Spleen (tissue), 7 donors: ENCODE measurements at regions not wholly inside any gene's neighbourhood (a gene's known extent, or its start where the extent isn't known, plus 50 kb on each side); places are given as distances from the start of the nearest gene placed in this dataset.

Experiments
- POLR2A ChIP-seq, 3 donors: fragments of 450-650 bp; IDR thresholded peaks; one replicate each; pipeline ENCODE4 v1.5.1; 2017; ENCODE audit warnings: antibody characterized with exemption in 3 of 3, mild to moderate bottlenecking in 1 of 3
- POLR2AphosphoS5 ChIP-seq, 3 donors: sonication (generic); formaldehyde crosslinking; IDR thresholded peaks; one replicate each; pipeline ENCODE4 v1.5.1; 2017; ENCODE audit warnings: antibody characterized with exemption in 3 of 3
- TF ChIP-seq, protein P1 (sequence below), 11 experiments: fragments of 200-600 bp in 7 of 11; fragments of 450-650 bp in 4 of 11; sonication (generic) in 4 of 11; IDR thresholded peaks in 8 of 11; conservative IDR thresholded peaks in 3 of 11; 1 replicate in 7 of 11; 2 replicates in 4 of 11; pipeline versions ENCODE4 v1.4.0 to v1.8.0; 2016 to 2021; ENCODE audit warnings: antibody characterized with exemption in 11 of 11, inconsistent platforms in 4 of 11, mild to moderate bottlenecking in 1 of 11
- donor health status: DM: no; HTN: no; CAD: no; lungs with moderate emphysema.
- donor health status: DM: no; HTN: no; CAD: no.
- donor health status: DM: no; HTN: no; CAD: no.

GRCh38 chr14:51448831-51449670, 202.7 kb upstream of the FRMD6 start:
- TF ChIP-seq, protein P1, sequence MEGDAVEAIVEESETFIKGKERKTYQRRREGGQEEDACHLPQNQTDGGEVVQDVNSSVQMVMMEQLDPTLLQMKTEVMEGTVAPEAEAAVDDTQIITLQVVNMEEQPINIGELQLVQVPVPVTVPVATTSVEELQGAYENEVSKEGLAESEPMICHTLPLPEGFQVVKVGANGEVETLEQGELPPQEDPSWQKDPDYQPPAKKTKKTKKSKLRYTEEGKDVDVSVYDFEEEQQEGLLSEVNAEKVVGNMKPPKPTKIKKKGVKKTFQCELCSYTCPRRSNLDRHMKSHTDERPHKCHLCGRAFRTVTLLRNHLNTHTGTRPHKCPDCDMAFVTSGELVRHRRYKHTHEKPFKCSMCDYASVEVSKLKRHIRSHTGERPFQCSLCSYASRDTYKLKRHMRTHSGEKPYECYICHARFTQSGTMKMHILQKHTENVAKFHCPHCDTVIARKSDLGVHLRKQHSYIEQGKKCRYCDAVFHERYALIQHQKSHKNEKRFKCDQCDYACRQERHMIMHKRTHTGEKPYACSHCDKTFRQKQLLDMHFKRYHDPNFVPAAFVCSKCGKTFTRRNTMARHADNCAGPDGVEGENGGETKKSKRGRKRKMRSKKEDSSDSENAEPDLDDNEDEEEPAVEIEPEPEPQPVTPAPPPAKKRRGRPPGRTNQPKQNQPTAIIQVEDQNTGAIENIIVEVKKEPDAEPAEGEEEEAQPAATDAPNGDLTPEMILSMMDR (IDR thresholded peaks at IDR 0.05 in 8 of 11, conservative IDR thresholded peaks at IDR 0.05 in 3 of 11), result no peak
- TF ChIP-seq POLR2A (IDR thresholded peaks at IDR 0.05), result no peak
- TF ChIP-seq POLR2AphosphoS5 (IDR thresholded peaks at IDR 0.05), result peak in 1 of 3 donors; percentile 70
